ENCODE measurements at regions not wholly inside any gene's neighbourhood (a gene's known extent, or its start where the extent isn't known, plus 50 kb on each side); places are given as distances from the start of the nearest gene placed in this dataset.

GRCh38 chr16:26993511-26993910 lies 73.2 kb upstream of the C16orf82 start:
- TF ChIP-seq EZH2 (IDR thresholded peaks at IDR 0.05; ENCODE audit: borderline replicate concordance, low read length) (no peak), CTCF (IDR thresholded peaks at IDR 0.05; ENCODE audit: low read length) (no peak)
- H3K4me1 ChIP-seq (ENCODE audit: insufficient read depth, low read length, severe bottlenecking): no peaks in the 10 kb centered on the region

GRCh38 chr16:26993963-26994362 lies 72.8 kb upstream of the C16orf82 start:
- Histone ChIP-seq H3K27me3 (ENCODE audit: insufficient read depth, low read length) (0 out of 2 replicates have a peak, but pooled peaks cover 11% of the 10 kb centered on the region), H3K4me3 (ENCODE audit: low read depth, low read length, poor library complexity, severe bottlenecking) (no peak overlapping the region), H3K9ac (ENCODE audit: low read length) (no peak overlapping the region), H3K9me3 (ENCODE audit: low read length) (no peaks in the 10 kb centered on the region), H2AFZ (ENCODE audit: low read length) (no peak overlapping the region), H3K4me2 (ENCODE audit: low read length) (no peak overlapping the region), H3K36me3 (ENCODE audit: insufficient read depth, low read length) (no peaks in the 10 kb centered on the region), H3F3A (ENCODE audit: insufficient read depth, low read length) (no peaks in the 10 kb centered on the region), H3K27ac (ENCODE audit: low read depth, low read length, poor library complexity, severe bottlenecking) (no peak overlapping the region), H3K79me2 (ENCODE audit: insufficient read depth, low read length) (no peaks in the 10 kb centered on the region), H3K9me2 (ENCODE audit: low read depth, low read length) (no peaks in the 10 kb centered on the region), H3K4me1 (ENCODE audit: insufficient read depth, low read length, severe bottlenecking) (no peaks in the 10 kb centered on the region), H4K20me1 (ENCODE audit: insufficient read depth, low read length) (no peaks in the 10 kb centered on the region)
- TF ChIP-seq CTCF (IDR thresholded peaks at IDR 0.05; ENCODE audit: low read length): no peak
- no peak for TF ChIP-seq EZH2 (IDR thresholded peaks at IDR 0.05; ENCODE audit: borderline replicate concordance, low read length)

More at GRCh38 chr16:26993511-26993910, 73.2 kb upstream of the C16orf82 start:
- Histone ChIP-seq H3F3A (ENCODE audit: insufficient read depth, low read length) (no peaks in the 10 kb centered on the region), H3K4me3 (ENCODE audit: low read depth, low read length, poor library complexity, severe bottlenecking) (no peak overlapping the region), H3K27ac (ENCODE audit: low read depth, low read length, poor library complexity, severe bottlenecking) (no peak overlapping the region), H3K9ac (ENCODE audit: low read length) (no peak overlapping the region), H3K79me2 (ENCODE audit: insufficient read depth, low read length) (no peaks in the 10 kb centered on the region), H3K9me3 (ENCODE audit: low read length) (no peaks in the 10 kb centered on the region), H3K4me2 (ENCODE audit: low read length) (no peak overlapping the region), H4K20me1 (ENCODE audit: insufficient read depth, low read length) (no peaks in the 10 kb centered on the region), H3K36me3 (ENCODE audit: insufficient read depth, low read length) (no peaks in the 10 kb centered on the region), H2AFZ (ENCODE audit: low read length) (no peak overlapping the region), H3K9me2 (ENCODE audit: low read depth, low read length) (no peaks in the 10 kb centered on the region), H3K27me3 (ENCODE audit: insufficient read depth, low read length) (0 out of 2 replicates have a peak, but pooled peaks cover 11% of the 10 kb centered on the region)

- no peak overlapping the region for H3K4me3 ChIP-seq (ENCODE audit: low read depth, low read length, poor library complexity, severe bottlenecking)
- no peak overlapping the region for H3K9ac ChIP-seq (ENCODE audit: low read length)
- H3K9me2 ChIP-seq (ENCODE audit: low read depth, low read length): no peaks in the 10 kb centered on the region
- TF ChIP-seq CTCF (IDR thresholded peaks at IDR 0.05; ENCODE audit: low read length): no peak
- no peak for TF ChIP-seq EZH2 (IDR thresholded peaks at IDR 0.05; ENCODE audit: borderline replicate concordance, low read length)
- no peaks in the 10 kb centered on the region for H3K36me3 ChIP-seq (ENCODE audit: insufficient read depth, low read length)
- H3K27ac ChIP-seq (ENCODE audit: low read depth, low read length, poor library complexity, severe bottlenecking): no peak overlapping the region
- H3K79me2 ChIP-seq (ENCODE audit: insufficient read depth, low read length): no peaks in the 10 kb centered on the region
- H4K20me1 ChIP-seq (ENCODE audit: insufficient read depth, low read length): no peaks in the 10 kb centered on the region
- no peaks in the 10 kb centered on the region for H3F3A ChIP-seq (ENCODE audit: insufficient read depth, low read length)
- H3K4me2 ChIP-seq (ENCODE audit: low read length): no peak overlapping the region
- no peaks in the 10 kb centered on the region for H3K9me3 ChIP-seq (ENCODE audit: low read length)
- 0 out of 2 replicates have a peak, but pooled peaks cover 11% of the 10 kb centered on the region for H3K27me3 ChIP-seq (ENCODE audit: insufficient read depth, low read length)
- H3K4me1 ChIP-seq (ENCODE audit: insufficient read depth, low read length, severe bottlenecking): no peaks in the 10 kb centered on the region
- H2AFZ ChIP-seq (ENCODE audit: low read length): no peak overlapping the region
Measured at GRCh38 chr16:26995522-26995921, 71.2 kb upstream of the C16orf82 start.
